Choroid plexus epithelial cell (primary cell): ENCODE measurements at regions not wholly inside any gene's neighbourhood (a gene's known extent, or its start where the extent isn't known, plus 50 kb on each side); places are given as distances from the start of the nearest gene placed in this dataset.

ENCODE experiments used
- DNase-seq: peaks from one replicate; pipeline ENCODE4 v3.0.0-alpha.2; 2010; ENCODE audit warnings: low read depth
- H3K4me3 ChIP-seq: 2 replicates; pipeline ENCODE4 v1.5.1; 2011; ENCODE audit warnings: low read depth, mild to moderate bottlenecking, control low read depth, low read length, moderate library complexity
- CTCF ChIP-seq: conservative IDR thresholded peaks from 2 replicates; pipeline ENCODE4 v1.5.1; 2011; ENCODE audit warnings: low read depth, mild to moderate bottlenecking, control low read depth, inconsistent platforms, low read length, moderate library complexity

DNA sequence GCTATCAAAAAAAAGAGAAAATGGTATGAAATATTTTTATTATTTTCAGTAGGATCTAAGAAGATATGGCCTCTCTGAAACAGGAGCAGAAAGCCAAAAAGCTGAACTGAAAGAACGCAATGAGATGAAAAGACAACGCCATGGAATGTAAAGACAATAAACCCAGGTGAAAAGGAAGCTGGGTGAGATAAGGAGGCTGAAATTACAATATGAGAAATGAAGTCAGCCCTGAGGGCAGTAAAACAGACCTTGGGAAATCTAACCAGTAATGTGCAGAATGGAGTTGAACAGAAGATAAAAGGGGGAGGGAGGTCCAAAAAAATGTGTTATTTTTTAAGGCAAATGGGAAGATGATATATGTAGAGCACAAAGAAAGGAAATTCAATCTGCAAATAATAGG lies 265.3 kb downstream of the ENC1 start:
- no peak for DNase-seq
- TF ChIP-seq CTCF: no peak
- no peak overlapping the region for H3K4me3 ChIP-seq

DNA sequence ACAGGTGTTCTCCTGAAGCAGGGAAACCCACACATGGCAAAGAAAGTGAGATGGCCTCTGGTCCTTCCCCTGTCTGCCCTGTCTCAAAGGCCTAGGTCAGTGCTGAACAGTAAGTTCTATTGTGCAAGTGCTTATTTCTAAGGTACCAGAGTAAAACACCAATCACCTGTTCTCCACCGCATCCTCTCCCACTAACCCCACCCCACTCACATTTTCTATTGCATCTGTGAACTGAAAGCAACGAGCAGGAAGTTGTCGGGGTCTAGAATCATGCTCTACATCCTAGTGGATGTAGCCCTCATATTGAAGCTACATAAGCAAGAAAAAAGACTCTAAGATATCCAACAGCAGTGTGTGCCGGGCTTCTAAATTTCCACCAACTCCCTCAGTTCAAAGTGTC lies 265.9 kb downstream of the ENC1 start:
- no peak for DNase-seq
- TF ChIP-seq CTCF: no peak
- no peak overlapping the region for H3K4me3 ChIP-seq

DNA sequence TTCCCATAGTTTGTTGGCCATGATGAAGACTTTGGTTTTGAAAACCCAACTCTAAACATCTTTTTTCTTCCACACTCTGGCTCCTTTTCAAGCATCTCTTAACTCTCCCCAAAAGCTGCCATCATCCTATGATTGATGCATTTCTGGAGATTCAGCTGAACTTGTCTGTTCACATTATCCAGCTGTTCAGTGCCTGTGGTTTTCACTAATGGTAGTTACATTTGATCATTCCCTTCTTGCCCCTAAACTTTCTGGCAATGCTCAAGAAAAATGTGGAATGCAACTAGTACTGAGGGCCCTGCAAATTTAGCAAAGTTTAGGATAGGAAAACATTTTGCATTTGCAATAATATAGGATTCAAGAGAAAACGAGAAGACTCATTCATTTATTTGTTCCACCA lies 267.5 kb downstream of the ENC1 start:
- DNase-seq: no peak
- no peak overlapping the region for H3K4me3 ChIP-seq
- no peak for TF ChIP-seq CTCF

GRCh38 chr5:74372502-74373064 lies 267.9 kb downstream of the ENC1 start:
- DNase-seq: no peak
- no peak overlapping the region for H3K4me3 ChIP-seq

DNA sequence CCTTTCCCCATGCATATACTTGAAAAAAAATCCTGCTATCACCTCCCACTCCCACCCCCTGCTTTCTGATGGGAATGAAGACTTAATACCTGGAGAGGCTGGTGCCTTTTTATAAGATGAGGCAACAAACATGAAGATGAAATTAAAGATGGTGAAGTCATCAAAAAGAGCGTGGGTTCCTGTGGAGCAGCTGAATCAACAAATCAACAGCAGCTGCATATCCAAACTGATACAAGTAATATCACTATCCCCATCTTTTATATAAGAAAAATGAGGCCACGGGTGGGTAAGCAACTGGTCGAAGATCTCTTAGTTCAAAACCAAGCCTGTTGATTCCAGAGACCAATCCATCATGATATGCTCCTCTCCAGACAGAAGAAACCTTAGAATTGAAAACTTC lies 268.5 kb downstream of the ENC1 start:
- H3K4me3 ChIP-seq: no peak overlapping the region
- TF ChIP-seq CTCF: no peak
- no peak for DNase-seq

More at GRCh38 chr5:74372502-74373064, 267.9 kb downstream of the ENC1 start:
- no peak for TF ChIP-seq CTCF

- DNase-seq: no peak
- no peak overlapping the region for H3K4me3 ChIP-seq
- TF ChIP-seq CTCF: no peak
Measured at GRCh38 chr5:74371621-74372020, 268.9 kb downstream of the ENC1 start.

- DNase-seq: no peak
- TF ChIP-seq CTCF: no peak
- H3K4me3 ChIP-seq: no peak overlapping the region
Measured at GRCh38 chr5:74370168-74370567, 270.4 kb downstream of the ENC1 start.
